Lower leg skin (tissue), 4 donors: ENCODE measurements at regions not wholly inside any gene's neighbourhood (a gene's known extent, or its start where the extent isn't known, plus 50 kb on each side); places are given as distances from the start of the nearest gene placed in this dataset.

Experiments
- DNase-seq, 2 donors: peaks; one replicate each; pipeline ENCODE4 v3.0.0-alpha.2; 2019; ENCODE audit warnings: low spot score in 2 of 2
- H3K4me3 ChIP-seq: fragments of 200-600 bp; sonication (generic); 2 replicates; pipeline ENCODE4 v1.5.1; 2017; ENCODE audit warnings: mild to moderate bottlenecking, low read depth; ENCODE audit not compliant: poor library complexity, severe bottlenecking
- POLR2A ChIP-seq, 2 donors: fragments of 450-650 bp; IDR thresholded peaks; one replicate each; pipeline ENCODE4 v1.6.1; 2016 to 2017; ENCODE audit warnings: antibody characterized with exemption in 2 of 2, mild to moderate bottlenecking in 1 of 2, moderate library complexity in 1 of 2
- WGBS, 2 donors: methylation state at CpG; one replicate each; pipeline ENCODE4 v1.1.5; 2018; 5-methylcytosine and 5-hydroxymethylcytosine counted together
- intact Hi-C: fragments of 100-400 bp; cut with DNase I; formaldehyde crosslinking; loops from one replicate; pipeline ENCODE4 v1.15.0; 2023; ENCODE audit warnings: low total_unique reads
- TF ChIP-seq, protein P1 (sequence below), 3 donors: fragments of 450-650 bp; IDR thresholded peaks; one replicate each; pipeline ENCODE4 v1.5.1; 2016; ENCODE audit warnings: antibody characterized with exemption in 3 of 3, mild to moderate bottlenecking in 3 of 3, moderate library complexity in 2 of 3

DNA sequence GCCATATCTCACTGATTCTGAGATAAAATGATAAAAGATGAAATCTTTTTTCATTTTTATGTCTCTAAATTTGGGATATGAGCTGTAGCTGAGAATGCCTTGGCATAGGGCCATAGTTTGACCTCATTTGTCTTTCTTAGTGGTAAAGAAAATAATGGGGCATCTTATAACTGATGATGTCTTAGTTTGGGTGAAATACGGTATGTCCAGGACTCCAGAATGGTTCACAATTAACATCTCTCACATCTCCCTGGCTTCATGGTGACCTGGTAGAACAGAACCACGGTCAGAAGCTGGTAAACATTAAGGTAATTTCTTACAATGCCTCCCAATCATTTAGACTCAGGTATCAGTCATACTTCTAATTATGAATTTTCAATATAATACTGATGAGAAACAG is 250.8 kb downstream of the MAT2B start:
- DNase-seq: no peak
- TF ChIP-seq, protein P1, sequence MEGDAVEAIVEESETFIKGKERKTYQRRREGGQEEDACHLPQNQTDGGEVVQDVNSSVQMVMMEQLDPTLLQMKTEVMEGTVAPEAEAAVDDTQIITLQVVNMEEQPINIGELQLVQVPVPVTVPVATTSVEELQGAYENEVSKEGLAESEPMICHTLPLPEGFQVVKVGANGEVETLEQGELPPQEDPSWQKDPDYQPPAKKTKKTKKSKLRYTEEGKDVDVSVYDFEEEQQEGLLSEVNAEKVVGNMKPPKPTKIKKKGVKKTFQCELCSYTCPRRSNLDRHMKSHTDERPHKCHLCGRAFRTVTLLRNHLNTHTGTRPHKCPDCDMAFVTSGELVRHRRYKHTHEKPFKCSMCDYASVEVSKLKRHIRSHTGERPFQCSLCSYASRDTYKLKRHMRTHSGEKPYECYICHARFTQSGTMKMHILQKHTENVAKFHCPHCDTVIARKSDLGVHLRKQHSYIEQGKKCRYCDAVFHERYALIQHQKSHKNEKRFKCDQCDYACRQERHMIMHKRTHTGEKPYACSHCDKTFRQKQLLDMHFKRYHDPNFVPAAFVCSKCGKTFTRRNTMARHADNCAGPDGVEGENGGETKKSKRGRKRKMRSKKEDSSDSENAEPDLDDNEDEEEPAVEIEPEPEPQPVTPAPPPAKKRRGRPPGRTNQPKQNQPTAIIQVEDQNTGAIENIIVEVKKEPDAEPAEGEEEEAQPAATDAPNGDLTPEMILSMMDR (IDR thresholded peaks at IDR 0.05): no peak
- TF ChIP-seq POLR2A (IDR thresholded peaks at IDR 0.05): no peak
- intact Hi-C loops: loop anchor here (2.0 kb wide), 1 partner anchor 53 kb away; no protein-coding TSS in a partner anchor
- no peak overlapping the region for H3K4me3 ChIP-seq
- WGBS, 2 donors: 78 to 79% methylated on average over 2 of the region's 2 CpGs

DNA sequence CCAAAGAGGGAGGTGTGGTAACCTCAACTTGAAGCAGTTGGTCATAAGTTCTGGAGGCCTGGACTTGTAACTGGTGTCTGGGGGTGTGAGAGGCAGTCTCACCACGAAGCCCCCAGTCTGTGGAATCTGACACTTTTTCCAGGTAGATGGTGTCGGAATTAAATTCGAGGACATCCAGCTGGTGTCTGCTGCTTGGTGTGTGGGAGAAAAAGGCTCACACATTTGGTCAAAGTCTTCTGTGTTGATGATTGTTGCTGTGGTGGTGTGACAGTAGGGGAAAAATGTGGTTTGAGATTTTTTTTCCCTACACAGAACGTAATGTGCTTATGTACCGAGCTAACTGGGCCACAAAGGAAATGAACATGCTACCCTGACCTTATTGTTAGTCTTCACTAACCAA is 251.9 kb downstream of the MAT2B start:
- WGBS, 2 donors: 65 to 77% methylated on average over 5 of the region's 5 CpGs
- H3K4me3 ChIP-seq: no peak overlapping the region
- intact Hi-C loops: loop anchor here (2.0 kb wide), 1 partner anchor 51 kb away; no protein-coding TSS in a partner anchor
- no peak for DNase-seq
- TF ChIP-seq, protein P1 (IDR thresholded peaks at IDR 0.05): no peak
- TF ChIP-seq POLR2A (IDR thresholded peaks at IDR 0.05): no peak

DNA sequence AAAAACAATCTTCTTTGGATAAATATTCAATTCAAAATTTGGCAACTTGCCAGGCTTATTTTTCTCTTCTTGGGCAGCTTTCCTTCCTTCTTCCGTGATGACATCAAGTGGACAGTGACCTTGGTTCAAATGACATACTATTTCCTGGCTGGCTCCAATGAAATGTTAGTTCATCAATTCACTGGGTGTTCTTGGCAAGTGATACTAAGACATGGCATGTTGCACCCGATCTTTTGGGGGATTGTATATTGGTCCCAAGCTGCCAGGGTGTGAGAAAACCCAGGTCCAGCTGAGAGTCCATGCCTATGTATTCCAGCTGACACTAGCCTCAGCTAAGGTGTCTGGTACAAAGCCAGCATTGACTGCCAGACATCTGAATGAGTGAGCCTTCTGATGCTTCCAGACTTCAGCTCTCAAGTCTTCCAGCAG is 252.9 kb downstream of the MAT2B start:
- DNase-seq: no peak
- TF ChIP-seq POLR2A (IDR thresholded peaks at IDR 0.05): no peak
- TF ChIP-seq, protein P1 (IDR thresholded peaks at IDR 0.05): no peak
- WGBS, 2 donors: 56 to 73% methylated on average over 2 of the region's 2 CpGs
- intact Hi-C loops: no loop called here
- no peak overlapping the region for H3K4me3 ChIP-seq

DNA sequence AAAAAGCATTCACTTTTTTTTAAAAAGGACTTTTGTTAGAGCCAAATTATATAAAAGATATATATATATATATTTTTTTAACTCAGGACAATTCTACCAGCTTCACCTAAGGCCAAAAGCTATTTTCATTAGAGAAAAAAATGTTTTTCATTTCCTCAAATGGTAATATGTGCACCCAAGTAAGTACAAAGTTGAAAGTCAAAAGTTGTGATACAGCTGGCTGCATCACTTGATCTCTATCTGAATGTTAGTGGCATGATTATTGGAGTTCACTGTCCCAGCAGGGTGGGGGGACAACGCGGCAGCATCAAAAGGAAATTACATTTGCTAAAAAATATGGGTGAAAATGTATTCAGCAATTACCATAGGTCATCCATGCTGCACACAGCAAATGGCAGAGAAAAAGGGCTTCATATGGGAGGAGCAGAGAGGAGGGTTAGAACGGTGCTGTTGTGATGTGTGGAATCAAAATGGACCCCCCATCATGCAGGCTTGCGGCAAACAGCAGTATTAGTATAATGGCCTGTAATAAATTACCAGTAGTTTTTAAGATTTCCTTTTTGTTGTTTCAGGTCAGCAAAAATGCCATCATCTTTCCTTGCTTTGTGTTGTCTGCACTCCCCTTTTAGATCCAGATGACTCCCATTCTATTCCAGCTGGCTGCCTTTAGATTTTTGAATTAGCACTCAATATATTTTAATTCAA is 253.7 kb downstream of the MAT2B start:
- H3K4me3 ChIP-seq: no peak overlapping the region
- TF ChIP-seq, protein P1 (IDR thresholded peaks at IDR 0.05): no peak
- TF ChIP-seq POLR2A (IDR thresholded peaks at IDR 0.05): no peak
- intact Hi-C loops: no loop called here
- WGBS, 2 donors: 60 to 65% methylated on average over 4 of the region's 4 CpGs
- DNase-seq: no peak

DNA sequence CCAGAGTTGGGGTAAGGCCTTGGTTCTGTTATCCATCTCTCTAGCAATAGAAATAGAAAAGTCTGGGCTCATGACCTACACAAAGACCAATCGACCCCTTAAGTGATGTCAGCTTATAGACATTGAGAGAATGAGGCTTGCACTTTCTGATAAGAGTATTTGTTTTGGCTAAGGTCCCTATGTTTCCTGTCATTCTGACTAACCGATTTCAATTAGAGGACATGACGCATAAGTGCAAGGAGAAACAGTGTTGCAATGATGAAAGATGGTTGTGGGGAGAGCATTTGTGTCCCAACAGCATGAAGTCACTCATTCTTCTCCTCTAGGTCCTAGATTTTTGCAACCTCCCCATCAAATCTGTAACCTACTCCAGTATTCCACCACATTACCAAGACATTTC is 255.1 kb downstream of the MAT2B start:
- TF ChIP-seq POLR2A (IDR thresholded peaks at IDR 0.05): no peak
- TF ChIP-seq, protein P1 (IDR thresholded peaks at IDR 0.05): no peak
- no peak for DNase-seq
- intact Hi-C loops: no loop called here
- 43 to 75% methylated on average over 3 of the region's 3 CpGs for whole genome bisulfite sequencing, 2 donors
- H3K4me3 ChIP-seq: no peak overlapping the region
